Naive thymus-derived CD8-positive, alpha-beta T cell (primary cell): ENCODE measurements at regions not wholly inside any gene's neighbourhood (a gene's known extent, or its start where the extent isn't known, plus 50 kb on each side); places are given as distances from the start of the nearest gene placed in this dataset.

Source experiments
- ATAC-seq, 2 donors: fragments of 150-1000 bp; cut with Tn5 transposase in 1 of 2; sonication (Bioruptor Pico), chemical (Tn5 transposase) in 1 of 2; 1 replicate in 1 of 2; 2 replicates in 1 of 2; pipeline ENCODE4 v1.10.0; 2021; ENCODE audit warnings: mild to moderate bottlenecking in 2 of 2, moderate library complexity in 2 of 2
- POLR2A ChIA-PET: fragments of 350-600 bp; sonication (Branson Sonifier 250); formaldehyde crosslinking; loops from one replicate; lab custom pipeline; 2021; ENCODE audit warnings: antibody characterized with exemption; lab: Charles Lee
- DNase-seq, 10 donors: peaks; one replicate each; pipeline versions ENCODE4 v3.0.0 to v3.0.0-alpha.2; 2020 to 2022
- H3K27ac Mint-ChIP-seq, 10 donors: one replicate each; pipeline ENCODE4 v1.8.0; 2020 to 2022; ENCODE audit warnings: mild to moderate bottlenecking in 10 of 10, mixed read lengths in 10 of 10, moderate library complexity in 4 of 10, inconsistent platforms in 1 of 10
- H3K27me3 Mint-ChIP-seq, 5 donors: one replicate each; pipeline ENCODE4 v1.8.0; 2021 to 2022; ENCODE audit warnings: mixed read lengths in 5 of 5
- H3K36me3 Mint-ChIP-seq, 3 donors: one replicate each; pipeline ENCODE4 v1.8.0; 2020 to 2022; ENCODE audit warnings: mixed read lengths in 3 of 3, mild to moderate bottlenecking in 2 of 3, inconsistent platforms in 1 of 3
- H3K4me1 Mint-ChIP-seq, 4 donors: one replicate each; pipeline ENCODE4 v1.8.0; 2021 to 2022; ENCODE audit warnings: mixed read lengths in 4 of 4
- H3K4me3 Mint-ChIP-seq, 10 donors: one replicate each; pipeline ENCODE4 v1.8.0; 2020 to 2022; ENCODE audit warnings: mild to moderate bottlenecking in 10 of 10, mixed read lengths in 10 of 10, moderate library complexity in 6 of 10, inconsistent platforms in 1 of 10
- H3K9me3 Mint-ChIP-seq, 9 donors: one replicate each; pipeline ENCODE4 v1.8.0; 2020 to 2022; ENCODE audit warnings: mixed read lengths in 9 of 9, mild to moderate bottlenecking in 3 of 9, inconsistent platforms in 1 of 9, moderate library complexity in 1 of 9

DNA sequence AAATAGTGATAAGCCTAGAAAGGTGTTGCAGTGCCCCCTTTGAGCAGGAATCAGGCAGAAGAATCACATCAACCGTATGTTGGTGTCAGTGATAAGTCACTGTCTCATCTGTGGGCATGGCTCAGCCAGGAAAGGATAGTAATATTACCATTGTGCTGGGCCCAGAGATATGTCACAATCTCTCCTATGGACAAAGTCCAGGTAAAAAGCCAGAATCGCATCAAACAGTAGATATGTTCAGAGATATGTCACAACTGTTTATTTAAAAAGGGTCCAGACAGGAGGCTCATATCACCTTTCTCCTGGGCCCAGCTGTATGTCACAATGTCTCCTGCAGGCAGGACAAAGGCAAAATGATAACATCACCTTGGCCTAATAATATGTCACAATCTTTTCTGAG lies 241.4 kb downstream of the RPS4Y2 start:
- Mint-ChIP-seq H3K36me3 (no peaks in the 10 kb centered on the region), H3K27ac (peak overlapping the region in 1 of 10 donors; percentile 72), H3K9me3 (no peaks in the 10 kb centered on the region), H3K4me1 (peaks cover 10 to 15% (median 11%) of the 10 kb centered on the region in 4 donors), H3K27me3 (no peaks in the 10 kb centered on the region), H3K4me3 (no peak overlapping the region)
- no peak for ATAC-seq
- no peak for DNase-seq
- POLR2A ChIA-PET = no interaction called here

DNA sequence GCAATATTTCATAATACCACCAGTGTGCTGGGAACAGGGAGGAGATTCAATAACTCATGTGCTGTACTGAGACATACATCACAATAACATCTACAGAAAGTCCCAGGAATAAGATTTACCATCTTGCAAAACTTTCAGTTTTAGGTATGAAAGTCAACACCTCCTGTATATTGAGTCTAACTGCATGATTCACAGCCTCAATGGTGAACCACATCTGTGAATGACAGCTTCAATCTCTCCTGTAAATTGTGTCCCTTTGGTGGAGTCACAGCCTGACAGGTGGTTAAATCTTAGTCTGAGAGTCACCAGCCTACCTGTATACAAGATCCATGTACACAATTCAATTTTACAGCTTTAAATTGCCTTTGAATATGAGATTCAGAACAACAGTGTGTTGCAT lies 242.1 kb downstream of the RPS4Y2 start:
- H3K27me3 Mint-ChIP-seq = no peaks in the 10 kb centered on the region
- H3K27ac Mint-ChIP-seq = peak overlapping the region in 2 of 10 donors; percentile 12 to 72
- H3K36me3 Mint-ChIP-seq = no peaks in the 10 kb centered on the region
- peaks cover 8 to 17% (median 11%) of the 10 kb centered on the region in 4 donors for H3K4me1 Mint-ChIP-seq
- peak in 1 of 2 donors; percentile 53 for ATAC-seq
- POLR2A ChIA-PET = no interaction called here
- no peak overlapping the region for H3K4me3 Mint-ChIP-seq
- DNase-seq = no peak
- no peaks in the 10 kb centered on the region for H3K9me3 Mint-ChIP-seq

DNA sequence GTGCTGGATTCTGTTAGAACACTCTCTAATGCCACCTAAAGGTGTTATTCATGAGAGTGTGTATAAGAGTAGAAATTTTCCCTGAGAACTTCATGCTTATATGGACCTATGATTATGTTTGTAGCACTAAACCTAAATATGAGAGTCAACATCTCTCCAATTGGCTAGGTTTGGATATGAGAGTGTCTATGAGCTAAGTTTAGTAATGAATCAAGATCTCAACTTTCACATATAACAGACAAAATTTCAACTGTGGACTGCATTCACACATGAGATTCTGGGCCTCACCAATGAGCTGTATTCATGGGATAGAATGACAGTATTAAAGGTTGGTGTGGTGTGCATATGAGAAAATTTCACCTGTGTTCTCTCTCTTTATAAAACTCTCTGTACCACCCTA lies 242.6 kb downstream of the RPS4Y2 start:
- Mint-ChIP-seq H3K27ac (peak overlapping the region in 1 of 10 donors; percentile 12), H3K27me3 (no peaks in the 10 kb centered on the region), H3K4me3 (no peak overlapping the region), H3K36me3 (no peaks in the 10 kb centered on the region), H3K9me3 (no peaks in the 10 kb centered on the region), H3K4me1 (peaks cover 8 to 21% (median 11%) of the 10 kb centered on the region in 4 donors)
- peak in 1 of 2 donors; percentile 12 for ATAC-seq
- no peak for DNase-seq
- POLR2A ChIA-PET = no interaction called here

DNA sequence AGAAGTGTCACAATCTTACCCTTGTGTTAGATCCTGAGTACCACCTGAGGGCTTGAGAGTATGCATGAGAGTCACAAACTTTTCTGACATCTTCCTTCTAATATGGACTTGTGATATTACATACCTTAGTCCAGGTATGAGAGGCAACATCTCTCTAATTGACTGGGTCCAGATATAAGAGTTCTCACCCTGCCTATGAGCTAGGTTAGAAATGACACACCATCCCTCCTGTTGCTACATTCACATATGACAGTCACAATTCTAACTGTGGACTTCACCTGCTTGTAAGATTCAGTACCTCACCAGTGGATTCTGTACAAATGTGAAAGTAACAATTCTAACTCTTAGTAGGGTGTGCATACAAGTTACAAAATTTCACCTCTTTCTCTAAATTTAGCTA lies 245.2 kb downstream of the RPS4Y2 start:
- no peaks in the 10 kb centered on the region for H3K9me3 Mint-ChIP-seq
- H3K27ac Mint-ChIP-seq = peak overlapping the region in 1 of 10 donors; percentile 8
- peaks cover 8 to 23% (median 11%) of the 10 kb centered on the region in 4 donors for H3K4me1 Mint-ChIP-seq
- H3K4me3 Mint-ChIP-seq = no peak overlapping the region
- POLR2A ChIA-PET = interaction anchor here (0.5 kb wide), 1 partner anchor 25 kb away, joined by 3 read pairs; no protein-coding TSS in a partner anchor
- H3K36me3 Mint-ChIP-seq = no peaks in the 10 kb centered on the region
- no peak for ATAC-seq
- H3K27me3 Mint-ChIP-seq = no peaks in the 10 kb centered on the region
- DNase-seq = no peak

DNA sequence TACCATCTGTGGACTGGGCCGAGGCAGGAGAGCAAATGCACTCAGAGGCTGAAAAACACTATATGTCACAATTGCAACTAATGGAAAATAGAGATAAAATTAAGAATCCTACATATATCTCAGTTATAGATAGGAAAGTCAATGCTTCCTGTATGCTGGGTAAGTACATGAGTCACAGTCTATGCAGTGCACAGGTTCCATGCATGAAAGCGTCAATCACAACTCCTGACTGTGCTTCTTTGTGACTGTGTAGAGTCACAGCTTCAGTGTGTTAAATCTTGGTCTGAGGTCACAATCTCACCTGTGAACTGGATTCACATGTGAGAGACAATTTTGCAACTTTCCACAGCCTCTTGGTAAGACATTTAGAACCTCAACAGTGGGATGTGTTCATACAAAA lies 247.2 kb downstream of the RPS4Y2 start:
- H3K27ac Mint-ChIP-seq = no peak overlapping the region
- POLR2A ChIA-PET = no interaction called here

DNA sequence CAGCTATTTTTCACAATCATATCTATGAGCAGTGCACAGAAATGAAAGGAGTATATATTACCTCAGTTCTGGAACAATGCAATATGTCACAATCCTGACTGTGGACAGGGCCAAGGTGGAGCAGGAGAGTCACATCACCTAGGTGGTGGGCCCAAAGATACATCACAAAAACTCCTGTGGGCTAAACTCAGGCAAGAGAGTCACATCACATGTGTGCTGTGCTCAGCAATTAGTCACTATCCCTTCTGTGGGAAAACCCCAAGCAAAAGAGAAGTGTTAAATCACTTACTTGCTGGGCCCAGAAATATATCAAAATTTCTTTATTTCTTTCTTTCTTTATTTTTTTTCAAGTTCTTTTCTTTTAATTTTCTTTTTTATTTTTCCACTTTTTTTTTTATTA lies 249.6 kb downstream of the RPS4Y2 start:
- no peaks in the 10 kb centered on the region for H3K9me3 Mint-ChIP-seq
- H3K4me1 Mint-ChIP-seq = peaks cover 0 to 8% (median under 1%) of the 10 kb centered on the region in 4 donors
- POLR2A ChIA-PET = interaction anchor here (0.7 kb wide), 1 partner anchor 14 kb away, joined by 3 read pairs; no protein-coding TSS in a partner anchor
- ATAC-seq (no peak), DNase-seq (no peak)
- H3K36me3 Mint-ChIP-seq = no peaks in the 10 kb centered on the region
- H3K4me3 Mint-ChIP-seq = no peak overlapping the region
- H3K27me3 Mint-ChIP-seq = no peaks in the 10 kb centered on the region
- H3K27ac Mint-ChIP-seq = no peak overlapping the region

More for the DNA sequence above, 247.2 kb downstream of the RPS4Y2 start:
- H3K4me1 Mint-ChIP-seq = peaks cover 2 to 14% (median 4%) of the 10 kb centered on the region in 4 donors
- no peak overlapping the region for H3K4me3 Mint-ChIP-seq
- H3K9me3 Mint-ChIP-seq = no peaks in the 10 kb centered on the region
- no peaks in the 10 kb centered on the region for H3K27me3 Mint-ChIP-seq
- DNase-seq = no peak
- H3K36me3 Mint-ChIP-seq = no peaks in the 10 kb centered on the region
- no peak for ATAC-seq

DNA sequence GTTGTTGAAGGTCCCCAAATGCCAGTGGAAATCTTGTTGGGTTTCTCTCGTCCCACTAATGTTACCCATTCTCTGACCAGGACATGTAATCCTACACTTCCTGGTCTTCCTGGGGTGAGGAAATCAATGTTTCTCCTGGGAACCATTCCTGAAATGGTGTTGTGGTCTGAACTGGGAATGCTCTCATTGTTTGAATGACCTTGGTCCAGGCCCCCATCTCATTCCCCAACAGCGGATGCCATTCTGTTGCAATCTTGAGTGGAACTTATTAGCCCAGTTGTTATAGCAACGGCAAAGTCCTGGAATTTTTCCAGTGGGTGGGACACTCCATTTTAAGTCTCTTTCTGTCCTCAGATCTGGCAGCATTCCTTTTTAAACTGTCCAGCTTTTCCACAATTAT lies 265.9 kb downstream of the RPS4Y2 start:
- Mint-ChIP-seq H3K36me3 (no peaks in the 10 kb centered on the region), H3K27ac (peak overlapping the region in 3 of 10 donors; percentile 82 to 86 (median 85)), H3K4me3 (peak overlapping the region in 6 of 10 donors; percentile 24 to 81 (median 68)), H3K9me3 (no peaks in the 10 kb centered on the region), H3K27me3 (no peaks in the 10 kb centered on the region), H3K4me1 (peaks cover 31 to 44% (median 36%) of the 10 kb centered on the region in 4 donors)
- ATAC-seq (no peak), DNase-seq (no peak)
- POLR2A ChIA-PET = interaction anchor here (1.0 to 1.4 kb wide), 2 partner anchors 12 to 31 kb away, joined by 5 read pairs; no protein-coding TSS in a partner anchor

DNA sequence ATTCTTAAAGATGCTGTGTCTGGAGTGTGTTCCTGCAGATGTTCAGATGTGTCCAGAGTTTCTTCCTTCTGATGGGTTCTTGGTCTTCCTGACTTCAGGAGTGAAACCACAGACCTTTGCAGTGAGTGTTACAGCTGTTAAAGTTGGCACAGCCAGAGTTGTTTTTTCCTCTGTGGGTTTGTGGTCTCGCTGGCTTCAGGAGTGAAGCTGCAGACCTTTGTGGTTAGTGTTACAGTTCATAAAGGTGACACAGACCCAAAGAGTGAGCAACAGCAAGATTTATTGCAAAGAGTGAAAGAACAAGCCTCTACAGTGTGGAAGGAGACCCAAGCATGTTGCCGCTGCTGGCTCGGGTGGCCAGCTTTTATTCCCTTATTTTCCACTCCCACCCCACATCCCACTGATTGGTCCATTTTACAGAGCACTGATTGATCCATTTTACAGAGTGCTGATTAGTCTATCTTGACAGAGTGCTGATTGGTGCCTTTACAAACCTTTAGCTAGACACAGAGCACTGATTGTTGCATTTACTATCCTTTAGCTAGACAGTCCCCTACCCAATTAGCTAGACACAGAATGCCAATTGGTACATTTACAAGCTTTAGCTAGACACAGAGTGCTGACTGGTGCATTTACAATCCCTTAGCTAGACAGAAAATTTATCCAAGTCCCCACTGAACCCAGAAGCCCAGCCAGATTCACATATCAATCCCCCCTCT lies 266.6 kb downstream of the RPS4Y2 start:
- POLR2A ChIA-PET = interaction anchor here (1.0 to 1.4 kb wide), 2 partner anchors 12 to 32 kb away, joined by 5 read pairs; no protein-coding TSS in a partner anchor
- ATAC-seq (peak; percentile 78 to 92), DNase-seq (peak in 4 of 10 donors; percentile 0 to 61 (median 2))
- Mint-ChIP-seq H3K4me3 (peak overlapping the region in 6 of 10 donors; percentile 52 to 81 (median 70)), H3K9me3 (no peaks in the 10 kb centered on the region), H3K27me3 (no peaks in the 10 kb centered on the region), H3K27ac (peak overlapping the region in 5 of 10 donors; percentile 74 to 86 (median 82)), H3K36me3 (no peaks in the 10 kb centered on the region), H3K4me1 (peaks cover 32 to 44% (median 37%) of the 10 kb centered on the region in 4 donors)

DNA sequence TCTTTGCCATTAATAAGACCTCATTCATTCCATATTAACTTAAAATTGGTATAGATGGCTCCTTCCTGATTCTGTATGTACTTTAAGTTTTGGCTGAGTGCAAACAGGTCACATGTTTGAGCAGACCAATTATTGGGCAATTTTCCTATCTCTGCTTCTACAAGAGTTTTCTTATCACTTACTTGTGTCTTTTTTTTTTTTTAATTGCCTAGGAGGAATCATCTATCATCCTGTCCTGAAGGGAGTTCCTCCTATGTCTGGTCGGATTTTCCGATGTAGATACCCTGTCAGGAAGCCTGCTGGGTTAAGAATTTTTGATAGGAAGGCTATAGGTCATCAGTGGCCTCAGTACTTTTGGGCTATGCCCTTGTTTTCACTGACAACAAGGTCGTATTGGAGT lies 268.0 kb downstream of the RPS4Y2 start:
- Mint-ChIP-seq H3K27me3 (no peaks in the 10 kb centered on the region), H3K36me3 (no peaks in the 10 kb centered on the region), H3K27ac (peak overlapping the region in 3 of 10 donors; percentile 37 to 86 (median 74)), H3K4me1 (peaks cover 39 to 55% (median 44%) of the 10 kb centered on the region in 4 donors), H3K4me3 (peak overlapping the region in 3 of 10 donors; percentile 34 to 69 (median 34)), H3K9me3 (no peaks in the 10 kb centered on the region)
- POLR2A ChIA-PET = no interaction called here
- ATAC-seq (no peak), DNase-seq (no peak)

DNA sequence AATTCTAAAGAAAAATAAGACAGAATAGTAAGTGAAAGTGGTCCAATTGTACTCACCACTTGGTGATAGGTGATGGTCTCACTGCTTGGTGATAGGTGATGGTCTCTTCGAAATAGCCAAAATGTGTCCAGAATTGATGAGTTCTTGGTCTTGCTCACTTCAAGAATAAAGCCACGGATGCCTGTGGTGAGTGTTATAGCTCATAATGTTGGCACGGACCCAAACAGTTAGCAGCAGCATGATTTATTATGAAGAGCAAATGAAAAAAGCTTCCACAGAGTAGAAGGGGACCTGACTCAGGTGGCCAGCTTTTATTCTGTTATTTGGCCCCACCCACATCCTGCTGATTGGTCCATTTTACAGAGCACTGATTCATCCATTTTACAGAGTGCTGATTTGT lies 272.6 kb downstream of the RPS4Y2 start:
- no peaks in the 10 kb centered on the region for H3K9me3 Mint-ChIP-seq
- DNase-seq (no peak), ATAC-seq (no peak)
- H3K27me3 Mint-ChIP-seq = no peaks in the 10 kb centered on the region
- H3K36me3 Mint-ChIP-seq = no peaks in the 10 kb centered on the region
- H3K27ac Mint-ChIP-seq = peak overlapping the region in 1 of 10 donors; percentile 25
- peak overlapping the region in 2 of 10 donors; percentile 18 to 46 for H3K4me3 Mint-ChIP-seq
- POLR2A ChIA-PET = no interaction called here
- peaks cover 31 to 58% (median 32%) of the 10 kb centered on the region in 4 donors for H3K4me1 Mint-ChIP-seq

DNA sequence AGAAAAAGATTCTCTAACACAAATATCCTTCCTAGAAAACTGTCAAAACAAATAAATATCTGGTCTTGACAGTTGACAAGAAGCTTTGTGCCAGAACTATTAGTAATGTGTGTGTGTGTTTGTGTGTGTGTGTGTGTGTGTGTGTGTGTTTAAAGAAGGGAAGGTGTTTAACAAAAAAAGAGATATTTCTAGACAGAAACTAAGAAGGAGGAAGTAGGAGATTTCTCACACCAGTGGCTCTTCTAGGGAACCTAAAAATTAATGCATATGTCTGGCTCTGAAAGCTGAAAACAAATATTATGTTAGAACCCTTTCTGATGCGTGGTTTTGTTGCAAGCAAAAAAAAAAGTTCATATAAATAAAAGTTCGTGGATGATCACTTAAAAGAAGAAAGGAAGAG lies 277.5 kb downstream of the RPS4Y2 start:
- Mint-ChIP-seq H3K9me3 (no peaks in the 10 kb centered on the region), H3K27ac (peak overlapping the region in 4 of 10 donors; percentile 75 to 88 (median 81)), H3K4me1 (peaks cover 10 to 44% (median 21%) of the 10 kb centered on the region in 4 donors), H3K27me3 (no peaks in the 10 kb centered on the region), H3K36me3 (no peaks in the 10 kb centered on the region), H3K4me3 (peak overlapping the region in 5 of 10 donors; percentile 36 to 79 (median 60))
- ATAC-seq (no peak), DNase-seq (no peak)
- POLR2A ChIA-PET = interaction anchor here (1.8 kb wide), 1 partner anchor 11 kb away, joined by 5 read pairs; no protein-coding TSS in a partner anchor

DNA sequence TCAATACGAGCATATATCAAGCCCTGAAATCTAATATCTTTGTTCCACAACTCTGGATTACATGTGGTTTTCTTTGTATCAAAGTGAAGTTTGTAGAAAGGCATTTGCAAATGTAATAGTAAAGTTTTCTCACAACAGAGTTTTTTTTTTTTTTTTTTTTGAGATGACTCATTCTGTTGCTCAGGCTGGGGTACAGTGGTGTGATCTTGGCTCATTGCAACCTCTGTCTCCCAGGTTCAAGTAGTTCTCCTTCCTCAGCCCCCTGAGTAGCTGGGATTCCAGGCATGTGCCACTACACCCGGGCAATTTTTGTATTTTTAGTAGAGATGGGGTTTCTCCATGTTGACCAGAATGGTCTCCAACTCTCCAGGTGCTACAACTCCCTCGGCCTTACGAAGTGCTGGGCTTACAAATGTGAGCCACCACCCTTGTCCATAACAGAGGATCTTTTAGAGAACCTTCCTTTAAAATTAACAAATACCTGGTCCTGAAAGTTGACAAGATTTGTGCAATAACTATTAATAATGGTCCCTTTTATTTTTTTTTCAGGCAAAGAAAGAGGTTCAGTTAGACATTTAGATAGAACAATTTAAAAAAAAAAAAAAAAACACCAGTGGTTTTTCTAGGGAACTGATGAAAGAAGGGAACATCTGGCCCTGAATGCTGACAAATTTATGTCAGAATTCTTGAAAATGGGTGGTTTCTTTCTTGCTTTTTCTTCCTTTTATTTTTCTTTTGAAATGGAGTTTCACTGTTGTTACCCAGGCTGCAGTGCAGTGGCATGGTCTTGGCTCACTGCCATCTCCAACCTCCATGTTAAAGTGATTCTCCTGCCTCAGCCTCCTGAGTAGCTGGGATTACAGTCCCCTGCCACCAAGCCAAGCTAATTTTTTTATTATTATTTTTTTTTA lies 278.5 kb downstream of the RPS4Y2 start:
- Mint-ChIP-seq H3K4me1 (peaks cover 10 to 35% (median 16%) of the 10 kb centered on the region in 4 donors), H3K27me3 (no peaks in the 10 kb centered on the region), H3K36me3 (no peaks in the 10 kb centered on the region), H3K27ac (peak overlapping the region in 4 of 10 donors; percentile 72 to 88 (median 81)), H3K4me3 (peak overlapping the region in 4 of 10 donors; percentile 41 to 79 (median 58)), H3K9me3 (no peaks in the 10 kb centered on the region)
- DNase-seq (no peak), ATAC-seq (peak; percentile 29 to 46)
- POLR2A ChIA-PET = interaction anchor here (0.7 to 1.8 kb wide), 2 partner anchors 12 to 195 kb away, joined by 5 to 6 read pairs; no protein-coding TSS in a partner anchor
